Pancreas (tissue), 10 donors: ENCODE measurements at regions not wholly inside any gene's neighbourhood (a gene's known extent, or its start where the extent isn't known, plus 50 kb on each side); places are given as distances from the start of the nearest gene placed in this dataset.
"Not testable (repeated sequence)": the region's sequence is repeated elsewhere in the genome, so short reads cannot be mapped to it uniquely, and the experiment has no call there.

ENCODE experiments used
- ATAC-seq, 4 donors: fragments of 200-7000 bp; cut with Tn5 transposase; one replicate each; pipeline versions ENCODE4 v1.8.0 to v1.9.1; 2020; ENCODE audit warnings: mild to moderate bottlenecking in 4 of 4, moderate library complexity in 4 of 4
- DNase-seq, 6 donors: peaks; one replicate each; pipeline ENCODE4 v3.0.0-alpha.2; 2020
- FAIRE-seq: peaks from 2 replicates; lab custom pipeline; 2012; peaks lifted over from hg19 to GRCh38; lab: Jason Lieb, UNC
- H3K27ac ChIP-seq, 4 donors: fragments of 200-600 bp; sonication (generic); 1 replicate in 3 of 4; 2 replicates in 1 of 4; pipeline versions ENCODE4 v1.5.0 to v1.8.0; 2020
- H3K27me3 ChIP-seq, 4 donors: fragments of 200-600 bp; one replicate each; pipeline ENCODE4 v1.8.0; 2021
- H3K36me3 ChIP-seq, 3 donors: fragments of 200-600 bp; sonication (generic) in 1 of 3; one replicate each; pipeline versions ENCODE4 v1.5.0 to v1.8.0; 2020 to 2021
- H3K4me1 ChIP-seq, 3 donors: fragments of 200-600 bp; one replicate each; pipeline ENCODE4 v1.8.0; 2021
- H3K4me3 ChIP-seq, 4 donors: fragments of 200-600 bp; sonication (generic) in 2 of 4; one replicate each; pipeline versions ENCODE4 v1.5.0 to v1.8.0; 2020 to 2021
- H3K9me3 ChIP-seq, 4 donors: fragments of 200-600 bp; one replicate each; pipeline ENCODE4 v1.8.0; 2021
- WGBS, 2 donors: extraction: QIAGEN DNeasy Blood & Tissue Kit; methylation state at CpG; one replicate each; pipeline ENCODE4 v1.1.7; 2013; 5-methylcytosine and 5-hydroxymethylcytosine counted together
- intact Hi-C, 3 donors: fragments of 100-400 bp; cut with DNase I; formaldehyde crosslinking; loops; one replicate each; pipeline versions ENCODE4 v1.11.1 to v1.14.2; 2022
- TF ChIP-seq, protein P1 (sequence below), 4 donors: fragments of 200-600 bp; sonication (generic) in 3 of 4; IDR thresholded peaks; one replicate each; pipeline versions ENCODE4 v1.5.0 to v1.8.0; 2021; ENCODE audit warnings: antibody characterized with exemption in 4 of 4
- donor health status: healthy with polysubstance abuse.
- donor health status: DM: no; HTN: no; CAD: no; lungs with moderate emphysema.
- donor health status: DM: no; HTN: no; CAD: no.
- donor health status: control.
- donor health status: control.
- donor health status: Bipolar disorder and iron deficiency.
- donor health status: DM: yes; HTN: yes; CAD: no.
- donor health status: DM: no; HTN: no; CAD: no.
- donor health status: DM: no; HTN: no; CAD: no.
- donor health status: DM: yes; HTN: yes; CAD: no.

DNA sequence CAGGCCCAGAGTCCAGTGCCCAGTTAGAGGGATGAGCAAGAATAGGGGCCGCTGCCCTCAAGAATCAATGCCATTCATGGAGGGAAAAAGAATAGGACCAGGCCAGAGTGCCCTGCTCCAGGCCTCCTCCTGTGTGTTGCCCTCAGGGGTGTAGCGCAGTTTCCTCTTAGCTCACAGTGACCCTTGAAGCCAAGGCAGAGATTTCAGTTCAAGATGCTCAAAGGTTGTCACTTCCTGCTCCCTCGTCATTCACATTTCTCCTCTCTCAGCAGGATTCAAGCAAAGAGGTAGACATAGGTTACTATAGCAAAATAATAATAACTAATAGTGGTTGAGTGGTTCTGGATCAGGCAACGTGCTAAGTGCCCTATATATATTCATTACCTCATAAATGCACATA lies 55.1 kb upstream of the PELI2 start:
- Histone ChIP-seq H3K27me3 (no peaks in the 10 kb centered on the region), H3K9me3 (no peaks in the 10 kb centered on the region), H3K27ac (no peak overlapping the region), H3K4me1 (no peaks in the 10 kb centered on the region), H3K36me3 (no peaks in the 10 kb centered on the region), H3K4me3 (no peak overlapping the region)
- ATAC-seq (no peak), DNase-seq (no peak), FAIRE-seq (no peak)
- 81 to 84% methylated on average over 4 of the region's 4 CpGs for WGBS, 2 donors
- intact Hi-C loops, result no loop called here
- TF ChIP-seq, protein P1, sequence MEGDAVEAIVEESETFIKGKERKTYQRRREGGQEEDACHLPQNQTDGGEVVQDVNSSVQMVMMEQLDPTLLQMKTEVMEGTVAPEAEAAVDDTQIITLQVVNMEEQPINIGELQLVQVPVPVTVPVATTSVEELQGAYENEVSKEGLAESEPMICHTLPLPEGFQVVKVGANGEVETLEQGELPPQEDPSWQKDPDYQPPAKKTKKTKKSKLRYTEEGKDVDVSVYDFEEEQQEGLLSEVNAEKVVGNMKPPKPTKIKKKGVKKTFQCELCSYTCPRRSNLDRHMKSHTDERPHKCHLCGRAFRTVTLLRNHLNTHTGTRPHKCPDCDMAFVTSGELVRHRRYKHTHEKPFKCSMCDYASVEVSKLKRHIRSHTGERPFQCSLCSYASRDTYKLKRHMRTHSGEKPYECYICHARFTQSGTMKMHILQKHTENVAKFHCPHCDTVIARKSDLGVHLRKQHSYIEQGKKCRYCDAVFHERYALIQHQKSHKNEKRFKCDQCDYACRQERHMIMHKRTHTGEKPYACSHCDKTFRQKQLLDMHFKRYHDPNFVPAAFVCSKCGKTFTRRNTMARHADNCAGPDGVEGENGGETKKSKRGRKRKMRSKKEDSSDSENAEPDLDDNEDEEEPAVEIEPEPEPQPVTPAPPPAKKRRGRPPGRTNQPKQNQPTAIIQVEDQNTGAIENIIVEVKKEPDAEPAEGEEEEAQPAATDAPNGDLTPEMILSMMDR (IDR thresholded peaks at IDR 0.05), result no peak

DNA sequence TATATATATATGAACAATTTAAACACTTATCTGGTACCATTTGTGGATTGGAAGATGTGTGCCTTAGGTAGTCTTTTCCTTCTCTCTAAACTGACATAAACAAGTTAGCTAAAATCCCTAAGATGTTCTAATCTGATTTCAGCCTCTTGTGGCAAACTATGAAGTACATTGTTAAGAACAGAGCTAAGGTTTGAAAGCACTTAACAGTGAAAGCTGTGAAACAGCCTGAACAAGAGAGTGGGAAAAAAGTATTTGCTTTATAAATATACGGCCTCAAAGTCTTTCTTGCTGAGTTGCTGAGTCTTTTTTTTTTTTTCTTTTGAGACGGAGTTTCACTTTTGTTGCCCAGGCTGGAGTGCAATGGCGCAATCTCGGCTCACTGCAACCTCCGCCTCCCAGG lies 53.7 kb upstream of the PELI2 start:
- H3K4me1 ChIP-seq, result no peaks in the 10 kb centered on the region
- H3K4me3 ChIP-seq, result no peak overlapping the region
- 90 to 95% methylated on average over 5 of the region's 5 CpGs for WGBS, 2 donors
- intact Hi-C loops, result no loop called here
- TF ChIP-seq, protein P1 (IDR thresholded peaks at IDR 0.05), result no peak
- FAIRE-seq (no peak), DNase-seq (no peak), ATAC-seq (no peak)
- H3K36me3 ChIP-seq, result no peaks in the 10 kb centered on the region
- H3K27ac ChIP-seq, result no peak overlapping the region
- no peaks in the 10 kb centered on the region for H3K27me3 ChIP-seq
- H3K9me3 ChIP-seq, result no peaks in the 10 kb centered on the region

DNA sequence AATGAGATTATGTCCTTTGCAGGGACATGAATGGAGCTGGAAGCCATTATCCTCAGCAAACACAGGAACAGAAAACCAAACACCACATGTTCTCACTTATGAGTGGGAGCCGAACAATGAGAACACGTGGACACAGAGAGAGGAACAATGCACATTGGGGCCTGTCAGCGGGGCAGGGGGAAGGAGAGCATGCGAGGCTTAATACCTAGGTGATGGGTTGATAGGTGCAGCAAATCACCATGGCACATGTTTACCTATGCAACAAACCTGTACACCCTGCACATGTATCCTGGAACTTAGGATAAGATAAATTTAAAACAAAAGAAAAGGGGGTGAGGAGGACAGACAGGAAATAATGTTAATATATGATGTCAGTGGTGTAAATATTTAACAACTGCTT lies 53.0 kb upstream of the PELI2 start:
- 96 to 97% methylated on average over 4 of the region's 4 CpGs for WGBS, 2 donors
- FAIRE-seq, H3K27ac ChIP-seq, H3K9me3 ChIP-seq, H3K4me1 ChIP-seq, ATAC-seq, H3K4me3 ChIP-seq, H3K27me3 ChIP-seq, DNase-seq, intact Hi-C loops, H3K36me3 ChIP-seq: not testable (repeated sequence)

DNA sequence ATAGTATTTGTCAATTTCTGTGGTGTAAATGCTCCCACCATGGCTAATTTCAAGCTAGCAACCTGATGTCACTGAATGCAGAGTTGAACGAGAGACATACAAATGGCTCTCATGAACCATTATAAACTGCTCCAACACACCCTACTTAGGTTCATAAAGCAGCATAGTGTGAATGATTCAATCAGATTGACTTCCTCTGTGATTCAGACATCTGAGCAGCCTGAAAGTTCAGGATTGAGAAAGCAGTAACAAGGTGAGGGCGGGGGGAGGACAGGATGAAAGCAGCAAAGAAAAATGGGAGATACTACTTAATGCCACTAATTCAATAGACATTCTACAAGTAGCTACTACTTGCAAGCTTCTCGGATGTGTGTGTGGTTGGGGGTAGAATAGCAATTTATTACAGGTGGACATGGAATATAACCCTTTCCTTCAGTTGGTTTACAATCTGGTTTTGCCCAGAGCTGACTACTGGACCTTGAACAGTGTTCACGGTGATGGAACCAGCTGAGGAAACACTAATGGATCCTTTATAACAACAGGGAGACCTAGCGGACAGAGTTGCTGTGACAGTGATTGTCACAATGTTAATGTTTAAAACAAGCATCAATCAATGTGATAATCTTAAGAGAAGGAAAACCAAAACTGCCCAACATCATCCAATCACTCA lies 52.5 kb upstream of the PELI2 start:
- ATAC-seq (no peak), DNase-seq (no peak), FAIRE-seq (no peak)
- H3K27me3 ChIP-seq, result no peaks in the 10 kb centered on the region
- TF ChIP-seq, protein P1 (IDR thresholded peaks at IDR 0.05), result no peak
- no peaks in the 10 kb centered on the region for H3K4me1 ChIP-seq
- intact Hi-C loops, result no loop called here
- H3K27ac ChIP-seq, result no peak overlapping the region
- H3K4me3 ChIP-seq, result no peak overlapping the region
- no peaks in the 10 kb centered on the region for H3K9me3 ChIP-seq
- WGBS, 2 donors, result 88% methylated on average over 5 of the region's 5 CpGs
- H3K36me3 ChIP-seq, result no peaks in the 10 kb centered on the region
